22Rv1 (cell line): ENCODE measurements at regions not wholly inside any gene's neighbourhood (a gene's known extent, or its start where the extent isn't known, plus 50 kb on each side); places are given as distances from the start of the nearest gene placed in this dataset.

Source experiments
- CTCF ChIP-seq: fragments of 450-650 bp; IDR thresholded peaks from 2 replicates; pipeline ENCODE4 v1.5.1; 2017; ENCODE audit warnings: mild to moderate bottlenecking
- ZFX ChIP-seq: fragments of 450-650 bp; IDR thresholded peaks from 2 replicates; pipeline ENCODE4 v1.6.1; 2017; ENCODE audit warnings: antibody characterized with exemption, borderline replicate concordance

GRCh38 chr5:153151558-153151957, 338.9 kb upstream of the GRIA1 start:
- TF ChIP-seq CTCF (no peak), ZFX (no peak)
